GM19372 (cell line): ENCODE measurements at regions not wholly inside any gene's neighbourhood (a gene's known extent, or its start where the extent isn't known, plus 50 kb on each side); places are given as distances from the start of the nearest gene placed in this dataset.

Source experiments
- ATAC-seq: cut with Tn5 transposase; IDR thresholded peaks from one replicate; pipeline ENCODE4 v1.9.1; 2021; ENCODE audit warnings: mild to moderate bottlenecking, low read depth, moderate library complexity; ENCODE audit not compliant: unreplicated experiment

- ATAC-seq, result no peak
Observed at GRCh38 chr18:24771300-24771699, 310.9 kb downstream of the HRH4 start.

GRCh38 chr18:24773101-24773500 lies 312.7 kb downstream of the HRH4 start:
- ATAC-seq, result no peak

GRCh38 chr18:24776019-24776418 lies 315.6 kb downstream of the HRH4 start:
- ATAC-seq, result no peak

GRCh38 chr18:24778810-24779418 lies 318.5 kb downstream of the HRH4 start:
- ATAC-seq, result no peak

- ATAC-seq, result no peak
Observed at GRCh38 chr18:24782566-24782965, 322.1 kb downstream of the HRH4 start.

GRCh38 chr18:24785019-24785418 lies 324.6 kb downstream of the HRH4 start:
- ATAC-seq, result no peak

GRCh38 chr18:24786027-24786426 lies 325.6 kb downstream of the HRH4 start:
- no peak for ATAC-seq

GRCh38 chr18:24790347-24790746 lies 329.9 kb downstream of the HRH4 start:
- ATAC-seq, result no peak

GRCh38 chr18:24791751-24792545 lies 331.5 kb downstream of the HRH4 start:
- ATAC-seq, result no peak

GRCh38 chr18:24793742-24794141 lies 333.3 kb downstream of the HRH4 start:
- no peak for ATAC-seq

GRCh38 chr18:24795129-24795528 lies 334.7 kb downstream of the HRH4 start:
- no peak for ATAC-seq

- ATAC-seq, result no peak
Observed at GRCh38 chr18:24797981-24798380, 337.5 kb downstream of the HRH4 start.

GRCh38 chr18:24799176-24799575 lies 338.7 kb downstream of the HRH4 start:
- ATAC-seq, result no peak

- ATAC-seq, result no peak
Observed at GRCh38 chr18:24799720-24800119, 339.3 kb downstream of the HRH4 start.

- ATAC-seq, result no peak
Observed at GRCh38 chr18:24801001-24801400, 340.6 kb downstream of the HRH4 start.

- ATAC-seq, result no peak
Observed at GRCh38 chr18:24802456-24802855, 342.0 kb downstream of the HRH4 start.

- ATAC-seq, result no peak
Observed at GRCh38 chr18:24805156-24805555, 344.7 kb downstream of the HRH4 start.

- no peak for ATAC-seq
Observed at GRCh38 chr18:24809173-24809950, 348.9 kb downstream of the HRH4 start.

- no peak for ATAC-seq
Observed at GRCh38 chr18:24810561-24811305, 350.3 kb downstream of the HRH4 start.

GRCh38 chr18:24811950-24812681 lies 351.7 kb downstream of the HRH4 start:
- no peak for ATAC-seq
